NCI-H345 treated with DMSO at 0.1 percent for 48 hours (cell line): ENCODE measurements at regions not wholly inside any gene's neighbourhood (a gene's known extent, or its start where the extent isn't known, plus 50 kb on each side); places are given as distances from the start of the nearest gene placed in this dataset.
"Not testable (repeated sequence)": the region's sequence is repeated elsewhere in the genome, so short reads cannot be mapped to it uniquely, and the experiment has no call there.

ENCODE experiments used
- DNase-seq: peaks from one replicate; lab custom pipeline; 2025; ENCODE audit not compliant: unreplicated experiment; lab: John Stamatoyannopoulos, UW

GRCh38 chr7:47093320-47094234 is 488.3 kb downstream of the TNS3 start:
- no peak for DNase-seq

DNA sequence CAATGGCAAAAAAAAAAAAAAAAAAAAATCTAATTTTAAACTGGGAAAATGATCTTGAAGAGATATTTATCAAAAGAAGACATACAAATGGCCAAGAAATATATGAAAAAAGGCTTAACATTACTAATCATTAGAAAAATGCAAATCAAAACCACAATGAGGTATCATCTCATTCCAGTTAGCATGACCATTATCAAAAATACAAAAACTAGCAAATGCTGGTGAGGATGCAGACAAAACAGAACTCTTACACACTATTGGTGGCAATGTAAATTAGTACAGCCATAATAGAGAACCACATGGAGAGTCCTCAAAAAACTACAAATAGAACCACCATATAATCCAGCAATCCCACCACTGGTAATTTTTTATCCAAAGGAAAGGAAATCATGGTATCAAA is 489.6 kb downstream of the TNS3 start:
- DNase-seq, result no peak

GRCh38 chr7:47091141-47091540 is 490.8 kb downstream of the TNS3 start:
- no peak for DNase-seq

- DNase-seq, result no peak
Measured at GRCh38 chr7:47089461-47089860, 492.4 kb downstream of the TNS3 start.

GRCh38 chr7:47089068-47089417 is 492.9 kb downstream of the TNS3 start:
- no peak for DNase-seq

DNA sequence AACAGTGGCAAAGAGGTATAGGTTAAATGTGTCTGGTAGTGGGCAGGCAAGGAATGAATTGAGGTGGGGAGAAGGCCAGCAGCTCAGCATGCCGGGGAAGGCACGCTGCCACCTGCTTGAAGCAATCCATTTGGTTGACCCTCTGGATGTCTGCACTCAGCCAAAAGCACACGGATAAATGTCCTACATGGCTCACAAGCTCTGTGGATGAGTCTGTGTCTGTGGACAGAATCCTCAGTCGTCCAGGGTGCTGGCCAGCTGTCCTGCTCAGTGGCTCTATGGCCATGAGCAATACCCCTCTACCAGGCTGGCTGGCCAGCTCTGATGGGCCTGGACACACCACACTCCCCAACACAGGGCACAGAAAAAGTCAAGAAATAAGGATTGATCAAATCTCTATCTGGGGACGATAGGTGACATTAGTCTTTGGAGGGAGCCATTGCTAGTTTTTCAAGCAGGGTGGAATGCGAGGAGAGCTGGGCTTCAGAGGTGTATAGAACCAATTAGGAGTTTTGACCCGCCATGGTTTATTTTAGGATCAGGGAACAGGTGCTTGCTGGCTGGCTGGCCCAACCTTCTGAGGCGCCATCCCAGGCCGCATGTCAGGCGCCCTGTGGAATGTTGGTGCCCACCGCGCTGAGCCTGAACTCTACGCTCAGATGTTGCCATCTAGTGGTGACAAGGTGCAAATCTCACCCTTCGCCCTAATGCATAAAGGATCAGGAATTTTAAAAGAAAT is 493.4 kb downstream of the TNS3 start:
- peak; percentile 5 for DNase-seq

- no peak for DNase-seq
Measured at GRCh38 chr7:47087866-47088265, 494.0 kb downstream of the TNS3 start.

DNA sequence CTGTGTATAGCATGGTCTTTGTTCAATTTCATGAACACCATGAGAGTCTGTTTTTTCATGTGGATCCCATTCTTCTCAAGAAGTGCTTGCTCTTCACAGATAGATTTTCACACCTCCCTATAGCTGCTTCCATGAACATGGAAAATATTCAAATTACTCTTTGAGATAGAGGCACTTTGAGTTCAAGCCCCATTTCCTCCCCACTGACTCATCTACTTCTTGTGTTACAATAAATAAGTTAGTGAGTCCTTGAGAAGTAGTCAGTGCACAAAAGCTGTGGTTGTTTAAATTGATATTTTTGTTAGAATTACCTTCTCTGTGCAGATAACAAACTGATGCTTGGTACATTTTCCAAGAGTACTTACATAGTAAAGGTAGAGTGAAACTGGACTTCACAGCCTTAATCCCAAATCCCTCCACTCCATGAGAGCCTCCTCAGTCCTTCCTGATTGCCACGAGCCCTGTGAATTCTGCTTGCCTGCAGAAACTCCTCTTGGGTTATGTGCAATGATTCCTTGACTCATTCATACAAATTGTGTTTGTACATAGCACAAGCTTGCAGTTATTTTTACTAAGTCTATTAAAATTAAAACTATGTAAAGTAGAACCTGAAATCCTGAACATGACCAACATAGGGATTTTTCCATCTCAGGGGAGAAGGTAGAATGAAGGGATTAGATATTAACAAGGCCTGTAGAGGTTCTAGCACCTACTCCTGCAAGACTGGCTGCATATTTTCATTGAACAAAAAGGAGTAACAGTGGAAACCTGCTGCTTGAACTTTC is 496.2 kb downstream of the TNS3 start:
- DNase-seq, result no peak

- no peak for DNase-seq
Measured at GRCh38 chr7:47083476-47084250, 498.2 kb downstream of the TNS3 start.

DNA sequence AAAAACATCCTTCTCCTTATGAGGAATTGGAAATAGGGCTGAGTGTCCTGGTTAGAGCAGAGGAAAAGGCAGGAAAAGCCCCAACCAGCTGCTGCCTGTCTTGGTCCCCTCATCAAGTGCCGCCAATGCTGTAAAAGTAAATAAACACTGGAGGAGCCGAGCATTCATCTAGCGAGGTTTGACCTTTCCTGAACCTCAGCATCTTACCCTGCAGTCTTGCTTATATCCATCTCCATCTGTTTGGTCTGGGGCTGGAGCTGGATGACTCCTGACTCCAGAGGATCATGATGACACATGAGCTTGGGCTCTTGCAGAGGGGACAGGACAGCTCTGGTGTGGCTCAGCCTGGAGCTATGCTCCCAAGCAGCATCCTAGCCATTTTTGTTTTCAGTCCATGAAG is 501.1 kb downstream of the TNS3 start:
- DNase-seq, result no peak

GRCh38 chr7:47078241-47078640 is 503.7 kb downstream of the TNS3 start:
- DNase-seq, result no peak

DNA sequence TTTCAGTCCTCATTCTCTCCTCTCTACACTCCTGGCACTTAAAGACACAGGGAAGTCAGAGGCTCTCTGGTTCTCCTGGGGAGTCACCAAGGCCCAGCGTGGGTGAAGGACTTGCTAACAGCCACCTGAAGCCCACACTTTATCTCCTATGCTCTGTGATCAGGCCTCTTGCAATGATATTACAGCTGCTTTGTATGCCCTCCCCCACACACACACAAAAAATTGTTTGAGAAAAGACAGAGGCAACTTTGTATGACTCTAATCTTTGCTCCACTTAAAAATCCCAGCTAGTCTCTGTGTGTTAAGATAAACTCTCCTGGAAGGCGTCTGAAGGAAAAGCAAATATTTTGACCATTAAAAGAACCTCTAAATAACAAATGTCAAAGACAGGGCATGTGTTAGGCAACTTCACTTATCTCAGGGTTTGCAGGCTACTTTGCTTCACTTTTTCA is 507.2 kb downstream of the TNS3 start:
- no peak for DNase-seq

DNA sequence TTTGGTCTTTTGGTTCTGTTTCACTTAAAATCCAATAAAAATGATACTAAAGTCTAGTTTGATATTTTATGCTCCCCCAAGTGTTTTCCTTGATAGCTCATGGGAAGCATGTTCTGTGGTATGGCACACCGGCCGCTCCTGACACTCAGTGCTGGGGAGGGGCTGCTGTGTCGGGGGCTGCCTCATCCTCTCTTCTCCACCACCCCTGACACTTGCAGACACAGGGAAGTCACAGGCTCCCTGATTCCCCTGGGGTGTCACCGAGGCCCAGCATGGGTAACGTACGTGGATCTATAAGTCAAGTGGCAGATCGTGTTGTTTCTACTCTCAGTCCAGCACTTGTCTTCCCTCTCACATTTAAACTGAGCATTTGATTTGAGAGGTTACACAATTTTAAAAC is 508.6 kb downstream of the TNS3 start:
- DNase-seq, result no peak

GRCh38 chr7:47071866-47072265 is 510.0 kb downstream of the TNS3 start:
- DNase-seq, result no peak

DNA sequence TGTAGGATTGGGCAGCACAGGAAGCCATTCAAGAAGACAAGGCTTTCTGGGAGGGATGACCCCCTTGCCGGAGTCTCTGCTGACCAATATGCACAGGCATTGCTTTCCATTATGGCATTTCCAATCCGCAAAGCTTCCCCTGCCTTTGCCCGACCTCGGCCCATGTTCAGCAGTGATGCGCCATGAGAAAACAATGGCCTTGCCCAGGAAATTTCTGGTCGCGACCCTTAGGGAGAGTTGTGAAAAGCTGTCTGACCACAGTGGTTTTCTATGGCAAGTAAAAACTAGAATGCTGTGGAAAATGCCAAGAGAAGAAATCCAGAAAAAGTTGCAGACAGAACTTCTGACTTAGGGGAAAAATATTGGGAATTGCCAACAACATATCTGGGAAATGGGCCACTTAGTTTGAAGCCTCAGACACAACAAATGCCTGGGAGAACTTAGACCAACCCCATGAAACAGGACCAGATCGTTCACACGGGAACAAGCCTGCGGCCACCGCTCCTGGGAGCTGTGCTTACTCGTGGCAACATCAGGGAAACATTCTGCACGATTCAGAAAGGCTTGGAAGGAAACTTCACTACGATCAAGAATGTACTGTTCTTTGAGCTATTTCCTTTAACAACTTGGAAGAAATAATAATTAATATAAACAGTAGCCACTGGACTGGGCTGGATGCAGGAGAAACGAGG is 512.4 kb downstream of the TNS3 start:
- no peak for DNase-seq

DNA sequence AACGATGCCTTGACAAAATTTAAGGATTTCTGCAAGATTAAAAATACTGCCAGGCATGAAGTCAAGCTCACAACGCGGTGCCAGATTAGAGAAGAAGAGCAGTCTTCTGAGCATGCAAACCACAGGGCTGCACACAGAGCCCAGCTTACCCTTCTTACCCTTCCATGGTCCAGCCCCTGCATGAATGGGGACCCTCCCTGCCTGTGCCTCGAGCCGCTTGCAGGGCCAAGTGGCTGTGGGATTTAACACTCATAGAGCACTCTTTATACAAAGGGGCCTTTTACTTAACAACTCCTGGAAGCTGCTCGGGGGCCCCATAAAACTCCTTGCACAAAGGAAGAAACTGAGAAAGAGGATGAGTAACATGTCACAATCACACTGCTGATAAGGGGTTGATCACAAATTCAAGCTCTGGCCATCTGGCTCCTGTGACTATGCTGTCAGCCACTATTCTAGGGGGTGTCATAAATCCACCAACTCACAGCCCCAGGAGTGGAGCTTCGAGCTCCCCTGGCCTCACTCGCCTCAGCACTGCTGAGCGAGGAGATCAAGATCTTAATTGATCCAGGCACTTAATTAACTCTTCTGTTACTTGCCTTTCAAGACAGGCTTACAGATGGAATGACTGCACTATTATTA is 514.8 kb downstream of the TNS3 start:
- DNase-seq, result no peak

- DNase-seq, result no peak
Measured at GRCh38 chr7:47056731-47057130, 525.2 kb downstream of the TNS3 start.

DNA sequence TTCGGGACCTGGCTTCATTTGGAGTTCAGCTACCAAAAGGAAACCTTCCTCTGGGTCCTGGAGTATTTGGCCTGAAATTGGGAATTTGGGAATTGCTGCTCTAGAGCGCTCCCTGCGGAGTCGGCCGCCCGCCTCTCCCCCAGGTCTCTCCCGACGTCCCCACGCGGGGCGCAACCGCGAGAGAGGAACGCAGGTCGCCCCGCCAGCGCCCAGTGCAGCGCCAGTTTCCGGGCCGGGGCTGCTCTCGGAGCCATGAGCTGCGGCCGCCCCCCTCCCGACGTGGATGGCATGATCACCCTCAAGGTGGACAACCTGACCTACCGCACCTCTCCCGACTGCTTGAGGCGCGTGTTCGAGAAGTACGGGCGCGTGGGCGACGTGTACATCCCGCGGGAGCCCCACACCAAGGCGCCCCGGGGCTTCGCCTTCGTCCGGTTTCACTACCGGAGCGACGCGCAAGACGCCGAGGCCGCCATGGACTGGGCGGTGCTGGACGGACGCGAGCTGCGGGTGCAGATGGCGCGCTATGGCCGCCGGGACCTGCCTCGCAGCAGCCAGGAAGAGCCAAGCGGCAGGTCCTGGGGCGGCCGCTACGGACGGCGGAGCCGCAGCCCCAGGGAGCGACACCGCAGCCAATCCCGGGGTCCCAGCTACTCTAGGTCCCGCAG is 529.2 kb downstream of the TNS3 start:
- not testable (repeated sequence) for DNase-seq

DNA sequence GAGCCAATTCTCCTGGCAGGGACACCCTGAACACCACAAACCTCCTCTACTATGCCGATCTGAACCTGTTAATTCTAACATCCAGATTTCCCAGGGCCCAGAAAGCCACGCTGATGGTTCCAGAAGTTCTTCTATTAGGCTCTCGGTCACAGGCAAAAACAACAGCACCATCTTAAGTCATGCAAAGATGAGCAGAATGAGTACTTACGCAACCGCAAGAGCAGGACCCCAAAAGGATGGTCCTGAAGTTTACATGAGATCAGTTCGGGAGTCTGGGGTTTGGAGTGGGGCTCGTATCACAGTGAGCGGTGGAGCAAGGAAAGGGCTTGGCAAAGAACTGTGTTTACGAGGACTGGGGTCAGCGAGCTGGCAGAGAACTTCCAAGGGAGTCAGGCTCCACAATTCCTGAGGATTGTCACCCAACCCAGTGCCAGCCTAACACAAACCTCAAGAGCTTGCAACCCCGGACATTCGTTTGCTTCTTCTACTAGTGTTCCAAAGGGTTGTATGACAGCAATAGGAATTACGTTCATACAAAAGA is 532.6 kb downstream of the TNS3 start:
- DNase-seq, result no peak
